NB4 (cell line): ENCODE measurements at regions not wholly inside any gene's neighbourhood (a gene's known extent, or its start where the extent isn't known, plus 50 kb on each side); places are given as distances from the start of the nearest gene placed in this dataset.

Source experiments
- DNase-seq: peaks from one replicate; pipeline ENCODE4 v3.0.0; 2010; ENCODE audit warnings: low read depth
- H3K4me3 ChIP-seq: one replicate; pipeline ENCODE4 v1.5.1; 2011; ENCODE audit warnings: mild to moderate bottlenecking, low read depth, low read length, moderate library complexity
- CTCF ChIP-seq: IDR thresholded peaks from one replicate; pipeline ENCODE4 v1.5.1; 2012; ENCODE audit warnings: low read depth, low read length
- MYC ChIP-seq: IDR thresholded peaks from 2 replicates; pipeline ENCODE4 v1.6.1; 2011; ENCODE audit warnings: low read depth, low read length
- POLR2A ChIP-seq: IDR thresholded peaks from 2 replicates; pipeline ENCODE4 v1.6.1; 2011; ENCODE audit warnings: mild to moderate bottlenecking; ENCODE audit not compliant: insufficient read length; ENCODE audit errors: extremely low read depth
- TF ChIP-seq, protein P1 (sequence below): IDR thresholded peaks from 2 replicates; pipeline ENCODE4 v1.6.1; 2011; ENCODE audit warnings: low read depth, low read length

DNA sequence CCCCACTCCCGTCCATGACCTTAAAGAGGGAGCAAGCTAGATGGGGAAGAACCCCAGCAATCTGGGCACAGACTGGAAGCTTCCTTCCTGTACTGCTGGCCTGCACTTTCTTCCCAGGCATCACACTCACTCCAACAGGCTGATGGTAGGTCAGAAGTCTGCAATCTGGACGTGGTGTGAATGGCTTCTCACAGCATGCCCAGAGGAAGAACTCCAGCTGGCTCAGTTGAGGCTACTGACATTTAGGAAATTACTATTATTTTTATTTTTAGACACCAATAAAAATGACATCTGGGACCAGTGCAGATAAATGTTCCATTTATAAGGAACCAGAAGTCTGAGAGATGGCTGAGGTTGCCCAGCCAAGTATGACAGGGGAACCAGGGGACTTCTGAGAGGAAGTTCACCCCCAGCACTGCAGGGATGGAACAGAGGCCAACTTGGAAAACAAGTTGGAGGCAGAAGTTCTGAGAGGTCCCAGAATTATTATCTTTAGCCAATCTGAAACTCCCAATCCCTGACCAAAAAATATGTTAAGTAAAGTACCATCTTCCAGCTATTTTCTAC, 163.8 kb upstream of the CTNNB1 start:
- TF ChIP-seq CTCF (no peak), MYC (no peak), POLR2A (no peak)
- TF ChIP-seq, protein P1, sequence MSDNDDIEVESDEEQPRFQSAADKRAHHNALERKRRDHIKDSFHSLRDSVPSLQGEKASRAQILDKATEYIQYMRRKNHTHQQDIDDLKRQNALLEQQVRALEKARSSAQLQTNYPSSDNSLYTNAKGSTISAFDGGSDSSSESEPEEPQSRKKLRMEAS = no peak
- no peak for DNase-seq
- no peak overlapping the region for H3K4me3 ChIP-seq

DNA sequence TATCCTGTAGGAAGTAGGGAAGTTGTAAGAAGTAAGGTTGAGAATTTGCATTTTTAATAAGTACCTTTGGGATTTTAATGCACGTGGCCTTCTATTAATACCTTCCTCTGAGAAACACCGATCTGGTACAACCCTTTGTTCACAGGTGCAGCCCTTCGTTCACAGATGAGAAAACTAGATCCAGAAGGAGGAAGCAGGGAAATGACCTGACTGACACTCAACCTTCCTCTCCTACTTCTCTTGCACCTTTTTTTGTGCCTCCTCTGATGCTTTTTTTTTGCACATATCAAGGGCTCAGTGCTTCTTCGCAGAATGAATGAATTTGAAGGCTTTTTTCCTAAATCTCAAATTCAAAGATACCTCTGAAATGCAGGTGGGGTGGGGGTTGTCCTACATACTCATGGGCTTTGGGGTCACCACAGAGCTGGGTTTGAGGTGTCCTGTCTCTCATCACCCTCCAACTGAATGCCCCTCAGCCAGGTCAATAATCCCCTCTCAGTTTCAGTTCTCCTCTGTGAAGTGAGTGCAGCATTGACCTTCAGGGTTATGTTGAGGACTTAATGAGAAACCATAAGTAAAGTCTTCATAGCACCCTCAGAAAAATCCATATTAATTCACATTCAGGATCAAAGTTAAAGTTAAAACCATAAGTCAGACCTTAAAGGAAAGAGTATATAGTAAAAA, 161.5 kb upstream of the CTNNB1 start:
- TF ChIP-seq, protein P1 = no peak
- TF ChIP-seq MYC (no peak), CTCF (no peak), POLR2A (no peak)
- no peak overlapping the region for H3K4me3 ChIP-seq
- DNase-seq = no peak

- no peak for TF ChIP-seq MYC
- TF ChIP-seq, protein P1 = no peak
- no peak for TF ChIP-seq POLR2A
- TF ChIP-seq CTCF = no peak
Measured at GRCh38 chr3:41040256-41040655, 159.0 kb upstream of the CTNNB1 start.

GRCh38 chr3:41041462-41041861, 157.8 kb upstream of the CTNNB1 start:
- H3K4me3 ChIP-seq = no peak overlapping the region
- DNase-seq = no peak
- TF ChIP-seq POLR2A = no peak
- TF ChIP-seq, protein P1 = no peak
- TF ChIP-seq MYC = no peak
- TF ChIP-seq CTCF = no peak

More at GRCh38 chr3:41040256-41040655, 159.0 kb upstream of the CTNNB1 start:
- DNase-seq = no peak
- no peak overlapping the region for H3K4me3 ChIP-seq

- TF ChIP-seq MYC = no peak
- H3K4me3 ChIP-seq = no peak overlapping the region
Measured at GRCh38 chr3:41041899-41042298, 157.4 kb upstream of the CTNNB1 start.

GRCh38 chr3:41044523-41044922, 154.8 kb upstream of the CTNNB1 start:
- H3K4me3 ChIP-seq = no peak overlapping the region
- DNase-seq = no peak
- TF ChIP-seq CTCF = no peak
- TF ChIP-seq, protein P1 = no peak
- TF ChIP-seq MYC = no peak
- TF ChIP-seq POLR2A = no peak

More at GRCh38 chr3:41041899-41042298, 157.4 kb upstream of the CTNNB1 start:
- no peak for DNase-seq
